NAMALWA (cell line): ENCODE measurements at regions not wholly inside any gene's neighbourhood (a gene's known extent, or its start where the extent isn't known, plus 50 kb on each side); places are given as distances from the start of the nearest gene placed in this dataset.
"Not testable (repeated sequence)": the region's sequence is repeated elsewhere in the genome, so short reads cannot be mapped to it uniquely, and the experiment has no call there.

Source experiments
- DNase-seq: peaks from one replicate; pipeline ENCODE4 v3.0.0-alpha.2; 2015; ENCODE audit warnings: low spot score

DNA sequence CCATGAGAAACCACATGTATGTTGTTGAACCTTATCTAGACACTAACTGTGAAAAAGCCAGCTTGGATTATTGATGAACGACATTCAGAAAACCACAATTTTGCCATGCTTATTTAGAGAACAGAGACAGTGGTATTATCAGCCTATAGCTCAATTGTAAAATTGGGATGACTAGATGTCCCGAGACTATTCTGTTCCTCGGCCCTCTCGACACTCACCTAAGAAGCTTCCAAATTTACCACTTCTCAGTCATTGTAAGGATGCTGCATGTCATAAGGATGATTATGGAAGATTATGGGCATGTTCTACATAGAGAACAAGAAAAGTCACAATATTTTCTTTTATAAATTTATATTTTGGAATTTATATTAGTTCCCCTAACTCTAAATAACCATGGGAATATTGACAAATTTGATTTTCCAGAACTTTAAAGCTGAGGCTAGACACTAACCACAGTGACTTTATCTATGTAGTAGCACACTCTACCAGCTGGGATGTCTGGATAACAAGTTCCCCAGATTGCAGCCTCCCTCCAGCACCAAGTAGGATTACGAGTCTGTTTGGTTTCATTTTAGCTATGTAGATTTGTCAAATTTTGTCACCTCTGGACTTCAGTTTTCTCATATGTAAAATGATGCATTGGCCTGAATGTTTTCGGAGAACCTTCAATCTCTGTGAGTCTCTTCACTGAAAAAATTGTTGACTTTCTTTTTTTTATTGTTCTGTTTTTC is 513.6 kb downstream of the IRS2 start:
- no peak for DNase-seq

DNA sequence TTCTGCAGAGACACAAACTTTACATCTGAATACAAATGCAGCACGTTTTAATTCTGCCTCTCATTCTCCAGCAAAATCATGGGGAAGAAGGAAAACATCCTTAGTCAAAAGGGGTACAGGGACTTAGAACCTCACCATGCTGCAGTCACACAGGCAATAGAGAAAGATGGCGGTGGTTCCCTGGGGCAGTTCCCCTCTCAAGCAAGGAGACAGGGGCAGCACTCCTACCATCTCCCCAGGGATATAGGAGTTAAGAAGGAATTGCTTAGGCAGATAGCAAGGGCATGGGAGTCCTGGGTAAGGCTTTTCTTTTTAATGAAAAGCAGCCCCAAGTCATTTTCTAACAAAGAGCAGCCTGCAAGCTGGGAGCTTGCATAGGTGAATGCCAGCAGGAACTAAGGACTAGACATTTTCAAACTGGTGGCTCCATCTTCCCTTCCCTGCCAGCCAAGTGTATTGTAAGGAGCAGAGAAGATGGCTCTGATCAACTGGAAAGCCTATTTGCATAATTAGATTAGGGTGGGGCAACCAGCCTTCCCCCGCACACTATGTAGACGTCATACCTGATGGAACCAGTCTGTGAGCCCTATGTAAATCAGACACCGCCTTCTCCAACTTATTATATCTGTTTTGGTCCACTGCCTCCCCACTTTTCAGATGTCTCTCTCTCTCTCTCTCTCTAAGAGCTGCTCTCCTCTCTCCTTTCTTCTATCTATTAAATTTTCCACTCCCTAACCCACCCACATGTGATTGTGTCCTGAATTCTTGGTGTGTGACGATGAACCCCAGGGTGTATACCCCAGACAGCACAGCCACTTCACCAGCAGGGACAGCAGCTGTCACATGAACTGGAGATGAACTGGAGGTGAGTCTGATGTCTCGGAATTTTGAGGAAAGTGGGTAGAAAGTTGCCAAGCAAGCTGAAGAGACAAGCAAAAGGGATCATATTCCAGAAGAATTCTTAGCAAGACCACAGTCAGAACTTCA is 514.5 kb downstream of the IRS2 start:
- peak; percentile 66 for DNase-seq

DNA sequence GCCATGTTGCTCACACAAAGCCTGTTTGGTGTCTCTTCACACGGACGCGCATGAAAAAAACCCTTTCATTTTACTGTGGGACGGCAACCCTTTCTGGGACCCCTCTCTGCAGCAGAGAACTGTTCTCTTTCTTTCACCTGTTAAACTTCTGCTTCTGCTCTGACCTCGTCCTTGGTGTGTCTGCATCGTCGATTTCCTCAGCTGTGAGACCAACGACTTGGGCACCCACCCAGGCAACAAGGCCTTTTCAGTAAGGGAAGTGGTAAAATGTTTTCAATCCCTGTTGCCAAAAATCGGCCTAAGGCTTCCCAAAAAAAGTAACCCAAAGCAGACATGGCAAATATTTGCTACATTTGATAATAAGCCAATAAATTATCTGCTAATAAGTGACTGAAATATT is 515.3 kb downstream of the IRS2 start:
- DNase-seq = no peak

DNA sequence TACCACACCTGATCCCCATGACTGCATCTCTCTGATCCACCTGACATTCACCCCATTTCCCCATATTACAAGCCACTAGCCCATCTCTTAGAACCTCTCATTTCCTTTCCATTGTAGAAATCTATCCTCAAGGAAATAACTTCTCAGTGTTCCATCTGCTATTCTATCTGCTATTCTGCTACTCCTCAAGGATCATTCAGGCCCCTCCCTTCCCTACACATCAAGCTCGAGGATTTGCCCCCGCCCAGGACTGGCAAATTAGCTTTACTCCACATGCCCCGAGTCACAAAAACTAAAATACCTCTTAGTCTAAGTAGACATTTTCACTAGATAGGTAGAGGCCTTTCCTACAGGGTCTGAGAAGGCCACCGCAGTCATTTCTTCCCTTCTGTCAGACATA is 517.0 kb downstream of the IRS2 start:
- DNase-seq = not testable (repeated sequence)

DNA sequence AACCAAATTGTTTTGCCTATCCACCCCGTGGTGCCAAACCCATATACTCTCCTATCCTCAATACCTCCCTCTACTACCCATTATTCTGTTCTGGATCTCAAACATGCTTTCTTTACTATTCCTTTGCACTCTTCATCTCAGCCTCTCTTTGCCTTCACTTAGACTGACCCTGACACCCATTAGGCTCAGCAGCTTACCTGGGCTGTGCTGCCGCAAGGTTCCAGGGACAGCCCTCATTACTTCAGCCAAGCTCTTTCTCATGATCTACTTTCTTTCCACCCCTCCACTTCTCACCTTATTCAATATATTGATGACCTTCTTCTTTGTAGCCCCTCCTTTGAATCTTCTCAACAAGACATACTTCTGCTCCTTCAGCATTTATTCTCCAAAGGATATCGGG is 517.9 kb downstream of the IRS2 start:
- DNase-seq = not testable (repeated sequence)

DNA sequence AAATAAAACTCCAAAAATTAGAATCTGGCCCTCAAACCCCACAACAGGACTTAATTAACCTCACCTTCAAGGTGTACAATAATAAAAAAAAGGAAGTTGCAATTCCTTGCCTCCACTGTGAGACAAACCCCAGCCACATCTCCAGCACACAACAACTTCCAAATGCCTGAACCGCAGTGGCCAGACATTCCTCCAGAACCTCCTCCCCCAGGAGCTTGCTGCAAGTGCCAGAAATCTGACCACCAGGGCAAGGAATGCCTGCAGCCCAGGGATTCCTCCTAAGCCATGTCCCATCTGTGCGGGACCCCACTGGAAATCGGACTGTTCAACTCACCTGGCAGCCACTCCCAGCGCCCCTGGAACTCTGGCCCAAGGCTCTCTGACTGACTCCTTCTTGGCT is 519.0 kb downstream of the IRS2 start:
- DNase-seq = not testable (repeated sequence)

DNA sequence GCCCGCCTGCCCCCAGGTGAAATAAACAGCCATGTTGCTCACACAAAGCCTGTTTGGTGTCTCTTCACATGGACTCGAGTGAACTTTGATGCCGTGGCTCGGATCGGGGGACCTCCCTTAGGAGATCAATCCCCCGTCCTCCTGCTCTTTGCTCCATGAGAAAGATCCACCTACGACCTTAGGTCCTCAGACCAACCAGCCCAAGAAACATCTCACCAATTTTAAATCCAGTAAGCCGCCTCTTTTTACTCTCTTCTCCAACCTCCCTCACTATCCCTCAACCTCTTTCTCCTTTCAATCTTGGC is 521.0 kb downstream of the IRS2 start:
- DNase-seq = not testable (repeated sequence)

DNA sequence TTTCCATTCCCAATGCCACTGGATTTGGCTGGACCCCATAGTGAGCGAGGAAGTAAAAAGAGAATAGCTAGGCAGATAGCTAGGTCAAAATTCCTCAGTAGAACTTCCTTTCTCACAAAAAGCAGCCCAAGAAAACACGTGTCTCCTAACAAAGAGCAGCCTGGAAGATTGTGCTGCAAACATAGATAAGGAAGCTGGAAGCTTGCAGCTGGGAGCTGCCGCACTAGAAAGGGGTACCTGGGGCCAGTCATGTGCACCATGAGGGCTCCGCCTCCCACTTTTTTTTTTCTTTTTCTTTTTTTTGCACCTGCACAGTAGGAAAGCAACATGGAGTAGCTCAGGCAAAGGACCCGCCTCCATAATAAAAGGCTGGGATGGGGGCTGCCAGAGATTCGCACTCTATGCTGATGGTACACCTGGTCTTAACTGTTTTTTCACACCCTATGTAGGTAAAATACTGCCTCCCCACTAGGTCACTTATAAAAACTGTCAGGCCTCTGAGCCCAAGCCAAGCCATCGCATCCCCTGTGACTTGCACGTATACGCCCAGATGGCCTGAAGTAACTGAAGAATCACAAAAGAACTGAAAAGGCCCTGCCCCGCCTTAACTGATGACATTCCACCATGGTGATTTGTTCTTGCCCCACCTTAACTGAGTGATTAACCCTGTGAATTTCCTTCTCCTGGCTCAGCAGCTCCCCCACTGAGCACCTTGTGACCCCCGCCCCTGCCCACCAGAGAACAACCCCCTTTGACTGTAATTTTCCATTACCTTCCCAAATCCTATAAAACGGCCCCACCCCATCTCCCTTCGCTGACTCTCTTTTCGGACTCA is 521.6 kb downstream of the IRS2 start:
- DNase-seq = not testable (repeated sequence)

DNA sequence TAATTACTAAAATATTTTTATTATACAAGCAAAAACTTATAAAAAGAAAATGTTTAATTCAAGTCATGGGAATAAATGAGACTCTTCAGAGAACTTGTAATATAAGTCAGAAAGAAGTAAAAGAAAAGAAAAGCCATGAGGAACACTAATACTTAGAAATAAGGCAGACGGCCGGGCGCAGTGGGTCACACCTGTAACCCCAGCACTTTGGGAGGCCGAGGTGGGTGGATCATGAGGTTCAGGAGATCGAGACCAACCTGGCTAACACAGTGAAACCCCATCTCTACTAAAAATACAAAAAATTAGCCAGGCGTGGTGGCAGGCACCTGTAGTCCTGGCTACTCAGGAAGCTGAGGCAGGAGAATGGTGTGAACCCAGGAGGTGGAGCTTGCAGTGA is 528.6 kb downstream of the IRS2 start:
- not testable (repeated sequence) for DNase-seq
